ENCODE measurements at regions not wholly inside any gene's neighbourhood (a gene's known extent, or its start where the extent isn't known, plus 50 kb on each side); places are given as distances from the start of the nearest gene placed in this dataset.

GRCh38 chr6:148247386-148248063 lies 95.1 kb upstream of the SASH1 start:
- 100% methylated on average over 1 of the region's 6 CpGs; no CpG with 5 or more reads in 1 of the 2 experiments for WGBS, 2 experiments (ENCODE audit: extremely low coverage in 2 of 2, insufficient read length in 1 of 2)
- Histone ChIP-seq H3K18ac (ENCODE audit: low read depth, low read length) (no peak overlapping the region), H3K4me1 (ENCODE audit: control insufficient read depth, insufficient read depth, low read length) (peaks cover 7% of the 10 kb centered on the region), H4K8ac (ENCODE audit: low read depth in 2 of 2, low read length in 2 of 2) (no peak overlapping the region), H2AK5ac (ENCODE audit: low read depth, low read length) (no peak overlapping the region), H4K91ac (ENCODE audit: insufficient read depth, low read depth, low read length) (no peak overlapping the region), H3K79me1 (ENCODE audit: low read depth in 1 of 2, low read length in 2 of 2) (no peaks in the 10 kb centered on the region), H2BK15ac (ENCODE audit: low read depth, low read length) (no peak overlapping the region), H3K27me3 (ENCODE audit: control insufficient read depth, insufficient read depth, low read length) (no peaks in the 10 kb centered on the region), H3K4me2 (ENCODE audit: low read depth, low read length) (no peak overlapping the region), H2BK120ac (ENCODE audit: low read depth, low read length) (no peak overlapping the region), H3K9me1 (ENCODE audit: insufficient read depth, low read length) (no peaks in the 10 kb centered on the region), H3K27ac (ENCODE audit: insufficient read depth, low read length) (no peak overlapping the region), H3K14ac (replicated peaks; ENCODE audit: low read depth, low read length) (no peak overlapping the region), H3K36me3 (ENCODE audit: control insufficient read depth, insufficient read depth, low read length) (no peaks in the 10 kb centered on the region), H3K9me3 (ENCODE audit: control insufficient read depth, insufficient read depth, low read length) (no peaks in the 10 kb centered on the region), H3K4ac (ENCODE audit: low read depth, low read length) (no peak overlapping the region), H3K56ac (ENCODE audit: extremely low read depth, insufficient read depth, low read length) (no peak overlapping the region), H2BK20ac (ENCODE audit: low read depth, low read length) (no peak overlapping the region), H2AFZ (replicated peaks; ENCODE audit: low read length, poor library complexity) (no peak overlapping the region), H4K20me1 (ENCODE audit: insufficient read depth, low read length) (no peaks in the 10 kb centered on the region), H4K5ac (ENCODE audit: low read depth, low read length) (no peak overlapping the region), H3K9ac (ENCODE audit: low read depth, low read length) (no peak overlapping the region), H3K23ac (ENCODE audit: low read depth, low read length) (no peak overlapping the region), H3K4me3 (ENCODE audit: insufficient read depth, low read depth, low read length) (no peak overlapping the region), H2AK9ac (replicated peaks; ENCODE audit: low read depth, low read length, poor library complexity) (no peak overlapping the region), H2BK5ac (ENCODE audit: low read depth, low read length, poor library complexity, severe bottlenecking) (no peak overlapping the region)
- in situ Hi-C loops (cut with MboI; ENCODE audit: low sequenced_read_pairs) (loop anchor here (5.0 kb wide), 1 partner anchor 60 kb away; no protein-coding TSS in a partner anchor), intact Hi-C loops (cut with micrococcal nuclease) (no loop called here), dilution Hi-C loops (cut with HindIII; ENCODE audit: low sequenced_read_pairs, unreplicated experiment) (no loop called here)
- ChIA-PET CTCF (interaction anchor here (1.1 kb wide), 2 partner anchors 10 to 217 kb away, joined by 3 read pairs; no protein-coding TSS in a partner anchor), POLR2A (ENCODE audit: unreplicated experiment) (no interaction called here)
- TF ChIP-seq BHLHE40 (IDR thresholded peaks at IDR 0.05; ENCODE audit: low read depth, low read length) (no peak), SMC3 (IDR thresholded peaks at IDR 0.05; ENCODE audit: low read depth, low read length) (no peak), NFE2L2 (IDR thresholded peaks at IDR 0.05; ENCODE audit: low read depth, low read length) (no peak), ELK1 (IDR thresholded peaks at IDR 0.05; ENCODE audit: borderline replicate concordance, low read depth, low read length) (no peak), MXI1 (IDR thresholded peaks at IDR 0.05; ENCODE audit: borderline replicate concordance, low read depth, low read length) (no peak), MAFK (IDR thresholded peaks at IDR 0.05; ENCODE audit: low read depth, low read length) (no peak), FOS (IDR thresholded peaks at IDR 0.05; ENCODE audit: low read depth, low read length) (no peak), POLR2A (IDR thresholded peaks at IDR 0.05; ENCODE audit: low read depth, low read length) (no peak), CHD1 (IDR thresholded peaks at IDR 0.05; ENCODE audit: low read depth, low read length) (no peak), CEBPB (IDR thresholded peaks at IDR 0.05; ENCODE audit: low read depth, low read length) (no peak), RFX5 (IDR thresholded peaks at IDR 0.05; ENCODE audit: low read depth, low read length) (no peak), RCOR1 (IDR thresholded peaks at IDR 0.05; ENCODE audit: insufficient replicate concordance, low read length) (no peak), MAZ (IDR thresholded peaks at IDR 0.05; ENCODE audit: borderline replicate concordance, low read depth, low read length) (no peak)
- TF ChIP-seq, protein P1, sequence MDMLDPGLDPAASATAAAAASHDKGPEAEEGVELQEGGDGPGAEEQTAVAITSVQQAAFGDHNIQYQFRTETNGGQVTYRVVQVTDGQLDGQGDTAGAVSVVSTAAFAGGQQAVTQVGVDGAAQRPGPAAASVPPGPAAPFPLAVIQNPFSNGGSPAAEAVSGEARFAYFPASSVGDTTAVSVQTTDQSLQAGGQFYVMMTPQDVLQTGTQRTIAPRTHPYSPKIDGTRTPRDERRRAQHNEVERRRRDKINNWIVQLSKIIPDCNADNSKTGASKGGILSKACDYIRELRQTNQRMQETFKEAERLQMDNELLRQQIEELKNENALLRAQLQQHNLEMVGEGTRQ (IDR thresholded peaks at IDR 0.05; ENCODE audit: low read depth, low read length), result no peak
- TF ChIP-seq, protein P2, sequence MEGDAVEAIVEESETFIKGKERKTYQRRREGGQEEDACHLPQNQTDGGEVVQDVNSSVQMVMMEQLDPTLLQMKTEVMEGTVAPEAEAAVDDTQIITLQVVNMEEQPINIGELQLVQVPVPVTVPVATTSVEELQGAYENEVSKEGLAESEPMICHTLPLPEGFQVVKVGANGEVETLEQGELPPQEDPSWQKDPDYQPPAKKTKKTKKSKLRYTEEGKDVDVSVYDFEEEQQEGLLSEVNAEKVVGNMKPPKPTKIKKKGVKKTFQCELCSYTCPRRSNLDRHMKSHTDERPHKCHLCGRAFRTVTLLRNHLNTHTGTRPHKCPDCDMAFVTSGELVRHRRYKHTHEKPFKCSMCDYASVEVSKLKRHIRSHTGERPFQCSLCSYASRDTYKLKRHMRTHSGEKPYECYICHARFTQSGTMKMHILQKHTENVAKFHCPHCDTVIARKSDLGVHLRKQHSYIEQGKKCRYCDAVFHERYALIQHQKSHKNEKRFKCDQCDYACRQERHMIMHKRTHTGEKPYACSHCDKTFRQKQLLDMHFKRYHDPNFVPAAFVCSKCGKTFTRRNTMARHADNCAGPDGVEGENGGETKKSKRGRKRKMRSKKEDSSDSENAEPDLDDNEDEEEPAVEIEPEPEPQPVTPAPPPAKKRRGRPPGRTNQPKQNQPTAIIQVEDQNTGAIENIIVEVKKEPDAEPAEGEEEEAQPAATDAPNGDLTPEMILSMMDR (conservative IDR thresholded peaks at IDR 0.05; ENCODE audit: low read depth, low read length), result no peak
- ATAC-seq (ENCODE audit: low read depth), result no peak
- BruUV-seq (replicated peaks), result no TSS peak
- DNase-seq, result no peak

All from IMR-90 (cell line).